Caco-2 (cell line): ENCODE measurements at regions not wholly inside any gene's neighbourhood (a gene's known extent, or its start where the extent isn't known, plus 50 kb on each side); places are given as distances from the start of the nearest gene placed in this dataset.

Source experiments
- BruUV-seq: library from RNA; stranded (reverse); fragments of 400-500 nt; replicated peaks from 2 replicates; lab custom pipeline; 2021; lab: Mats Ljungman, UMichigan
- CTCF ChIA-PET: fragments of 300-600 bp; sonication (Branson Sonifier 250); formaldehyde crosslinking; loops from one replicate; lab custom pipeline; 2022; ENCODE audit warnings: antibody characterized with exemption; lab: Charles Lee
- POLR2A ChIA-PET: fragments of 300-600 bp; sonication (Branson Sonifier 250); formaldehyde crosslinking; loops from one replicate; lab custom pipeline; 2022; ENCODE audit warnings: antibody characterized with exemption; lab: Charles Lee
- DNase-seq, 2 experiments: peaks; one replicate each; pipeline versions ENCODE4 v3.0.0 to v3.0.0-alpha.2; 2020 to 2022
- H3K27me3 ChIP-seq: replicated peaks from 2 replicates; pipeline ENCODE4 v1.6.0; 2011; ENCODE audit warnings: low read length; ENCODE audit not compliant: control insufficient read depth, insufficient read depth
- H3K36me3 ChIP-seq: 2 replicates; pipeline ENCODE4 v1.5.1; 2011; ENCODE audit warnings: low read length; ENCODE audit not compliant: control insufficient read depth, insufficient read depth
- H3K4me1 ChIP-seq: fragments of 250-450 bp; sonication (Bioruptor Pico); 2 replicates; pipeline ENCODE4 v1.5.1; 2020; ENCODE audit warnings: mild to moderate bottlenecking
- H3K4me3 ChIP-seq: 2 replicates; pipeline ENCODE4 v1.5.1; 2011; ENCODE audit warnings: low read depth, mild to moderate bottlenecking, control low read depth, low read length
- H3K9me3 ChIP-seq: fragments of 250-450 bp; sonication (Bioruptor Pico); 2 replicates; pipeline ENCODE4 v1.5.1; 2020; ENCODE audit warnings: mild to moderate bottlenecking, moderate library complexity
- H3K27ac Mint-ChIP-seq: one replicate; pipeline ENCODE4 v1.8.0; 2022; ENCODE audit warnings: mixed read lengths; ENCODE audit not compliant: unreplicated experiment
- H3K27me3 Mint-ChIP-seq: one replicate; pipeline ENCODE4 v1.8.0; 2022; ENCODE audit warnings: mixed read lengths; ENCODE audit not compliant: insufficient read depth, unreplicated experiment
- H3K36me3 Mint-ChIP-seq: one replicate; pipeline ENCODE4 v1.8.0; 2022; ENCODE audit warnings: mild to moderate bottlenecking, mixed read lengths; ENCODE audit not compliant: insufficient read depth, unreplicated experiment
- H3K4me1 Mint-ChIP-seq: one replicate; pipeline ENCODE4 v1.8.0; 2022; ENCODE audit warnings: low read depth, mixed read lengths; ENCODE audit not compliant: unreplicated experiment
- H3K4me3 Mint-ChIP-seq: one replicate; pipeline ENCODE4 v1.8.0; 2022; ENCODE audit warnings: mild to moderate bottlenecking, moderate library complexity, mixed read lengths; ENCODE audit not compliant: unreplicated experiment
- H3K9me3 Mint-ChIP-seq: one replicate; pipeline ENCODE4 v1.8.0; 2022; ENCODE audit warnings: mixed read lengths; ENCODE audit not compliant: unreplicated experiment
- CTCF ChIP-seq, 2 experiments: fragments of 200-600 bp in 1 of 2; IDR thresholded peaks; 1 replicate in 1 of 2; 2 replicates in 1 of 2; pipeline versions ENCODE4 v1.5.1 to v1.8.0; 2011 to 2022; ENCODE audit warnings: antibody characterized with exemption in 1 of 2, control low read depth in 1 of 2, inconsistent platforms in 1 of 2, low read depth in 1 of 2, low read length in 1 of 2, mild to moderate bottlenecking in 1 of 2, moderate library complexity in 1 of 2; ENCODE audit not compliant: insufficient read depth in 1 of 2, severe bottlenecking in 1 of 2, unreplicated experiment in 1 of 2
- intact Hi-C: fragments of 100-400 bp; cut with micrococcal nuclease; formaldehyde crosslinking; loops from one replicate; pipeline ENCODE4 v1.10.0; 2022; ENCODE audit not compliant: unreplicated experiment

DNA sequence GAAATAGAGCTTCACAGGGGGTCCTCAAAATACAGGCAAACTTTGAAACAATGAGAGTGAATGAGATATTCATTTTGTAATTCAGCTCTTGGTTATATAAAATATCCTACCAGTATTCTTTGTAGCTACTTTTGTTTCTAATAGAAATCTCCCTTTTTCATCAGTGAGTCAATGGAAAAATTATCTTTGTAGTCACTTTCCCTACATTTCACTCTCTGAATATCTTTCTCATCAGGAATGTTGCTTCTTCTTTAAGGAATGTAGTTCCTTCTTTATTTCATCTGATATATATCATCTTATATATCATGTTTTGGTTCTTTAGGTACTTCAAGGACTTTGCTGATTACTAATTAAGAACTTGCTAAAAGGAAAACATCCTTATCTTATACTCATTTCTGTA lies 280.3 kb upstream of the NUDT12 start:
- no peaks in the 10 kb centered on the region; the same call in 1 of the 2 replicates for H3K27me3 ChIP-seq
- H3K4me3 ChIP-seq = no peak overlapping the region
- intact Hi-C loops = no loop called here
- CTCF ChIA-PET = no interaction called here
- no peaks in the 10 kb centered on the region for H3K36me3 Mint-ChIP-seq
- no peak for TF ChIP-seq CTCF (IDR thresholded peaks at IDR 0.05; ENCODE audit: insufficient read depth in 1 of 2, low read depth in 1 of 2, low read length in 1 of 2, severe bottlenecking in 1 of 2, unreplicated experiment in 1 of 2)
- no peaks in the 10 kb centered on the region for H3K36me3 ChIP-seq
- peaks cover 12% of the 10 kb centered on the region for H3K27me3 Mint-ChIP-seq
- POLR2A ChIA-PET = no interaction called here
- no peak for DNase-seq
- no peaks in the 10 kb centered on the region for H3K4me1 Mint-ChIP-seq
- no peaks in the 10 kb centered on the region for H3K9me3 ChIP-seq
- no peaks in the 10 kb centered on the region for H3K9me3 Mint-ChIP-seq
- no TSS peak for BruUV-seq
- H3K27ac Mint-ChIP-seq = no peak overlapping the region
- H3K4me3 Mint-ChIP-seq = no peak overlapping the region
- H3K4me1 ChIP-seq = no peaks in the 10 kb centered on the region

GRCh38 chr5:103840600-103840999 lies 278.0 kb upstream of the NUDT12 start:
- intact Hi-C loops = no loop called here
- H3K9me3 ChIP-seq = no peaks in the 10 kb centered on the region
- H3K36me3 ChIP-seq = no peaks in the 10 kb centered on the region
- ChIA-PET CTCF (no interaction called here), POLR2A (no interaction called here)
- no peak for TF ChIP-seq CTCF (IDR thresholded peaks at IDR 0.05; ENCODE audit: insufficient read depth in 1 of 2, low read depth in 1 of 2, low read length in 1 of 2, severe bottlenecking in 1 of 2, unreplicated experiment in 1 of 2)
- H3K4me1 ChIP-seq = no peaks in the 10 kb centered on the region
- Mint-ChIP-seq H3K27me3 (peaks cover 12% of the 10 kb centered on the region), H3K27ac (no peak overlapping the region), H3K36me3 (no peaks in the 10 kb centered on the region), H3K4me1 (no peaks in the 10 kb centered on the region), H3K9me3 (no peaks in the 10 kb centered on the region), H3K4me3 (no peak overlapping the region)
- DNase-seq = no peak
- H3K27me3 ChIP-seq = no peaks in the 10 kb centered on the region; the same call in 1 of the 2 replicates
- no TSS peak for BruUV-seq
- no peak overlapping the region for H3K4me3 ChIP-seq

- ChIA-PET CTCF (no interaction called here), POLR2A (no interaction called here)
- Mint-ChIP-seq H3K27me3 (no peaks in the 10 kb centered on the region), H3K36me3 (no peaks in the 10 kb centered on the region), H3K4me3 (no peak overlapping the region), H3K27ac (no peak overlapping the region), H3K9me3 (no peaks in the 10 kb centered on the region), H3K4me1 (no peaks in the 10 kb centered on the region)
- Histone ChIP-seq H3K9me3 (no peaks in the 10 kb centered on the region), H3K27me3 (no peaks in the 10 kb centered on the region), H3K4me1 (no peaks in the 10 kb centered on the region), H3K36me3 (no peaks in the 10 kb centered on the region), H3K4me3 (no peak overlapping the region)
- no TSS peak for BruUV-seq
- intact Hi-C loops = no loop called here
- no peak for TF ChIP-seq CTCF (IDR thresholded peaks at IDR 0.05; ENCODE audit: insufficient read depth in 1 of 2, low read depth in 1 of 2, low read length in 1 of 2, severe bottlenecking in 1 of 2, unreplicated experiment in 1 of 2)
- DNase-seq = no peak
Observed at GRCh38 chr5:103834216-103834615, 271.6 kb upstream of the NUDT12 start.
